A549 (cell line): ENCODE measurements at regions not wholly inside any gene's neighbourhood (a gene's known extent, or its start where the extent isn't known, plus 50 kb on each side); places are given as distances from the start of the nearest gene placed in this dataset.

Experiments
- FOXS1 ChIP-seq: fragments of 250-450 bp; sonication (Bioruptor Pico); IDR thresholded peaks from 2 replicates; pipeline ENCODE4 v1.5.0; 2020; ENCODE audit warnings: mild to moderate bottlenecking, moderate library complexity
- NPAS2 ChIP-seq: fragments of 250-450 bp; sonication (Bioruptor Pico); IDR thresholded peaks from 2 replicates; pipeline ENCODE4 v1.8.0; 2022; ENCODE audit warnings: mild to moderate bottlenecking, moderate library complexity, borderline replicate concordance
- RCOR1 ChIP-seq: fragments of 150-350 bp; IDR thresholded peaks from 2 replicates; pipeline ENCODE4 v1.6.1; 2014; ENCODE audit warnings: antibody characterized with exemption, low read length, low read depth
- TF ChIP-seq, protein P1 (sequence below): fragments of 200-600 bp; sonication (generic); IDR thresholded peaks from 2 replicates; pipeline ENCODE4 v1.6.1; 2016; ENCODE audit warnings: antibody characterized with exemption, mild to moderate bottlenecking, moderate library complexity
- TF ChIP-seq, protein P2 (sequence below): fragments of >200 bp; sonication (Bioruptor Twin); formaldehyde crosslinking; IDR thresholded peaks from 3 replicates; pipeline ENCODE4 v1.5.1; 2016

DNA sequence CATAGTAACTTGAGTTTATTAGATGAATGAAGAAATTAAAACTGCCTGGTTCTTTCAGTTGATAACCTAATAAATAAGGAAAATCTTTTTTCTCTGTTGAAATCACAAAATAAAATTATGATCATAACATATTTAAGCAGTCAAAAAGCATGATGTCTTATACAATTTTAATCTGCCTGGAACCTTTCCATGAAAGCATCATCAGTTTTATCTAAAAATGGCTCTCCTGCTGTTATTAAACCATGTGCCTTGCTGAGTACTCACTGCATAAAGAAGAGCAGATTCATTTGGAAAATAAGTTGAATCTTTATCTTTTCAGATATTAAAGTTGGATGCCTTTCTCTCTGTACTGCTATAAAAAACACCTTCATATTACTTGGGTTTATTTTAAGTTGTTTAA is 148.8 kb downstream of the SLC24A2 start:
- TF ChIP-seq FOXS1, result no peak
- no peak for TF ChIP-seq RCOR1
- TF ChIP-seq, protein P1, sequence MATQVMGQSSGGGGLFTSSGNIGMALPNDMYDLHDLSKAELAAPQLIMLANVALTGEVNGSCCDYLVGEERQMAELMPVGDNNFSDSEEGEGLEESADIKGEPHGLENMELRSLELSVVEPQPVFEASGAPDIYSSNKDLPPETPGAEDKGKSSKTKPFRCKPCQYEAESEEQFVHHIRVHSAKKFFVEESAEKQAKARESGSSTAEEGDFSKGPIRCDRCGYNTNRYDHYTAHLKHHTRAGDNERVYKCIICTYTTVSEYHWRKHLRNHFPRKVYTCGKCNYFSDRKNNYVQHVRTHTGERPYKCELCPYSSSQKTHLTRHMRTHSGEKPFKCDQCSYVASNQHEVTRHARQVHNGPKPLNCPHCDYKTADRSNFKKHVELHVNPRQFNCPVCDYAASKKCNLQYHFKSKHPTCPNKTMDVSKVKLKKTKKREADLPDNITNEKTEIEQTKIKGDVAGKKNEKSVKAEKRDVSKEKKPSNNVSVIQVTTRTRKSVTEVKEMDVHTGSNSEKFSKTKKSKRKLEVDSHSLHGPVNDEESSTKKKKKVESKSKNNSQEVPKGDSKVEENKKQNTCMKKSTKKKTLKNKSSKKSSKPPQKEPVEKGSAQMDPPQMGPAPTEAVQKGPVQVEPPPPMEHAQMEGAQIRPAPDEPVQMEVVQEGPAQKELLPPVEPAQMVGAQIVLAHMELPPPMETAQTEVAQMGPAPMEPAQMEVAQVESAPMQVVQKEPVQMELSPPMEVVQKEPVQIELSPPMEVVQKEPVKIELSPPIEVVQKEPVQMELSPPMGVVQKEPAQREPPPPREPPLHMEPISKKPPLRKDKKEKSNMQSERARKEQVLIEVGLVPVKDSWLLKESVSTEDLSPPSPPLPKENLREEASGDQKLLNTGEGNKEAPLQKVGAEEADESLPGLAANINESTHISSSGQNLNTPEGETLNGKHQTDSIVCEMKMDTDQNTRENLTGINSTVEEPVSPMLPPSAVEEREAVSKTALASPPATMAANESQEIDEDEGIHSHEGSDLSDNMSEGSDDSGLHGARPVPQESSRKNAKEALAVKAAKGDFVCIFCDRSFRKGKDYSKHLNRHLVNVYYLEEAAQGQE, result no peak
- TF ChIP-seq, protein P2, sequence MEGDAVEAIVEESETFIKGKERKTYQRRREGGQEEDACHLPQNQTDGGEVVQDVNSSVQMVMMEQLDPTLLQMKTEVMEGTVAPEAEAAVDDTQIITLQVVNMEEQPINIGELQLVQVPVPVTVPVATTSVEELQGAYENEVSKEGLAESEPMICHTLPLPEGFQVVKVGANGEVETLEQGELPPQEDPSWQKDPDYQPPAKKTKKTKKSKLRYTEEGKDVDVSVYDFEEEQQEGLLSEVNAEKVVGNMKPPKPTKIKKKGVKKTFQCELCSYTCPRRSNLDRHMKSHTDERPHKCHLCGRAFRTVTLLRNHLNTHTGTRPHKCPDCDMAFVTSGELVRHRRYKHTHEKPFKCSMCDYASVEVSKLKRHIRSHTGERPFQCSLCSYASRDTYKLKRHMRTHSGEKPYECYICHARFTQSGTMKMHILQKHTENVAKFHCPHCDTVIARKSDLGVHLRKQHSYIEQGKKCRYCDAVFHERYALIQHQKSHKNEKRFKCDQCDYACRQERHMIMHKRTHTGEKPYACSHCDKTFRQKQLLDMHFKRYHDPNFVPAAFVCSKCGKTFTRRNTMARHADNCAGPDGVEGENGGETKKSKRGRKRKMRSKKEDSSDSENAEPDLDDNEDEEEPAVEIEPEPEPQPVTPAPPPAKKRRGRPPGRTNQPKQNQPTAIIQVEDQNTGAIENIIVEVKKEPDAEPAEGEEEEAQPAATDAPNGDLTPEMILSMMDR, result no peak
- TF ChIP-seq NPAS2 (CRISPR knock-in tag), result no peak
